Astrocyte (in vitro differentiated cells and primary cell): ENCODE measurements at regions not wholly inside any gene's neighbourhood (a gene's known extent, or its start where the extent isn't known, plus 50 kb on each side); places are given as distances from the start of the nearest gene placed in this dataset.

ENCODE experiments used
- EZH2 ChIP-seq: IDR thresholded peaks from 2 replicates; pipeline ENCODE4 v1.6.1; 2012; ENCODE audit warnings: mild to moderate bottlenecking, low read length, inconsistent platforms; ENCODE audit not compliant: insufficient read depth
- TF ChIP-seq, protein P1 (sequence below): IDR thresholded peaks from 2 replicates; pipeline ENCODE4 v1.5.1; 2011; ENCODE audit warnings: low read depth, mild to moderate bottlenecking, inconsistent platforms, low read length, moderate library complexity; ENCODE audit not compliant: insufficient read depth

DNA sequence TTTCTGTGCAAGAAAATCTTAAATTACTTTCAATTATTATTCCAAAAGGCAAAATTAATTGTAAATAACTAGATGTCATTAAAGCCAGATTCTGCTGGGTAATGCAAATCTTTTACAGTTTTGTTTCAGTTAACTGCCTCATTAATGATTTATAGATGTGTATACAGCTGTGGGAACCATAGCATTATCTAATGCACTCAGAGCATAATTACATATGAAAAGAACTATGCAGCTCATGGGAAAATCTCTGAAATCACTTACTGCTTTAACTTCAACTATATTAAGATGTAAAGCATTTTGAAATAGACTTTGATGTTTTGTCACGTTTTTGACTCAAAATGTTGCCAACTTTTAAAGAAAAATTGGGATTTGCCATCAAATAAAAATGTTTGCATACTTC, 630.3 kb upstream of the KLHL4 start:
- TF ChIP-seq, protein P1, sequence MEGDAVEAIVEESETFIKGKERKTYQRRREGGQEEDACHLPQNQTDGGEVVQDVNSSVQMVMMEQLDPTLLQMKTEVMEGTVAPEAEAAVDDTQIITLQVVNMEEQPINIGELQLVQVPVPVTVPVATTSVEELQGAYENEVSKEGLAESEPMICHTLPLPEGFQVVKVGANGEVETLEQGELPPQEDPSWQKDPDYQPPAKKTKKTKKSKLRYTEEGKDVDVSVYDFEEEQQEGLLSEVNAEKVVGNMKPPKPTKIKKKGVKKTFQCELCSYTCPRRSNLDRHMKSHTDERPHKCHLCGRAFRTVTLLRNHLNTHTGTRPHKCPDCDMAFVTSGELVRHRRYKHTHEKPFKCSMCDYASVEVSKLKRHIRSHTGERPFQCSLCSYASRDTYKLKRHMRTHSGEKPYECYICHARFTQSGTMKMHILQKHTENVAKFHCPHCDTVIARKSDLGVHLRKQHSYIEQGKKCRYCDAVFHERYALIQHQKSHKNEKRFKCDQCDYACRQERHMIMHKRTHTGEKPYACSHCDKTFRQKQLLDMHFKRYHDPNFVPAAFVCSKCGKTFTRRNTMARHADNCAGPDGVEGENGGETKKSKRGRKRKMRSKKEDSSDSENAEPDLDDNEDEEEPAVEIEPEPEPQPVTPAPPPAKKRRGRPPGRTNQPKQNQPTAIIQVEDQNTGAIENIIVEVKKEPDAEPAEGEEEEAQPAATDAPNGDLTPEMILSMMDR: no peak
- TF ChIP-seq EZH2: no peak
